ENCODE measurements at regions not wholly inside any gene's neighbourhood (a gene's known extent, or its start where the extent isn't known, plus 50 kb on each side); places are given as distances from the start of the nearest gene placed in this dataset.
"Not testable (repeated sequence)": the region's sequence is repeated elsewhere in the genome, so short reads cannot be mapped to it uniquely, and the experiment has no call there.

GRCh38 chr12:4150355-4150754 is 123.2 kb upstream of the CCND2 start:
- not testable (repeated sequence) for H3K27ac ChIP-seq (ENCODE audit: low read depth, low read length); H3K36me3 ChIP-seq (ENCODE audit: control insufficient read depth in 3 of 3, insufficient read depth in 3 of 3, low read length in 3 of 3); H3K4me1 ChIP-seq (ENCODE audit: control insufficient read depth in 3 of 3, insufficient read depth in 3 of 3, low read length in 3 of 3); H3K9ac ChIP-seq (ENCODE audit: low read depth in 1 of 3, low read length in 3 of 3); H3K9me3 ChIP-seq (ENCODE audit: control insufficient read depth in 3 of 3, low read length in 3 of 3); H3K4me3 ChIP-seq (ENCODE audit: low read length in 3 of 3)
- peaks cover 0 to 14% (median 0%) of the 10 kb centered on the region in 3 donors for H3K27me3 ChIP-seq (ENCODE audit: control insufficient read depth in 3 of 3, insufficient read depth in 3 of 3, low read length in 3 of 3)

GRCh38 chr12:4148418-4149056 is 125.0 kb upstream of the CCND2 start:
- no peaks in the 10 kb centered on the region for H3K36me3 ChIP-seq (ENCODE audit: control insufficient read depth in 3 of 3, insufficient read depth in 3 of 3, low read length in 3 of 3)
- H3K9ac ChIP-seq (ENCODE audit: low read depth in 1 of 3, low read length in 3 of 3), result no peak overlapping the region
- no peak overlapping the region for H3K4me3 ChIP-seq (ENCODE audit: low read length in 3 of 3)
- H3K4me1 ChIP-seq (ENCODE audit: control insufficient read depth in 3 of 3, insufficient read depth in 3 of 3, low read length in 3 of 3), result no peaks in the 10 kb centered on the region
- no peaks in the 10 kb centered on the region for H3K9me3 ChIP-seq (ENCODE audit: control insufficient read depth in 3 of 3, low read length in 3 of 3)
- peaks cover 0 to 17% (median 0%) of the 10 kb centered on the region in 3 donors for H3K27me3 ChIP-seq (ENCODE audit: control insufficient read depth in 3 of 3, insufficient read depth in 3 of 3, low read length in 3 of 3)
- H3K27ac ChIP-seq (ENCODE audit: low read depth, low read length), result no peak overlapping the region

- Histone ChIP-seq H3K27ac (ENCODE audit: low read depth, low read length) (no peak overlapping the region), H3K4me3 (ENCODE audit: low read length in 3 of 3) (no peak overlapping the region), H3K9me3 (ENCODE audit: control insufficient read depth in 3 of 3, low read length in 3 of 3) (no peaks in the 10 kb centered on the region), H3K27me3 (ENCODE audit: control insufficient read depth in 3 of 3, insufficient read depth in 3 of 3, low read length in 3 of 3) (peaks cover 0 to 17% (median 0%) of the 10 kb centered on the region in 3 donors), H3K36me3 (ENCODE audit: control insufficient read depth in 3 of 3, insufficient read depth in 3 of 3, low read length in 3 of 3) (no peaks in the 10 kb centered on the region), H3K4me1 (ENCODE audit: control insufficient read depth in 3 of 3, insufficient read depth in 3 of 3, low read length in 3 of 3) (peaks cover 0 to 3% (median 3%) of the 10 kb centered on the region in 3 donors), H3K9ac (ENCODE audit: low read depth in 1 of 3, low read length in 3 of 3) (no peak overlapping the region)
These were observed 126.5 kb upstream of the CCND2 start for GRCh38 chr12:4147031-4147481.

GRCh38 chr12:4145990-4146859 is 127.3 kb upstream of the CCND2 start:
- Histone ChIP-seq H3K9ac (ENCODE audit: low read depth in 1 of 3, low read length in 3 of 3) (no peak overlapping the region), H3K4me1 (ENCODE audit: control insufficient read depth in 3 of 3, insufficient read depth in 3 of 3, low read length in 3 of 3) (peaks cover 0 to 3% (median 3%) of the 10 kb centered on the region in 3 donors), H3K27me3 (ENCODE audit: control insufficient read depth in 3 of 3, insufficient read depth in 3 of 3, low read length in 3 of 3) (peaks cover 0 to 17% (median 0%) of the 10 kb centered on the region in 3 donors), H3K9me3 (ENCODE audit: control insufficient read depth in 3 of 3, low read length in 3 of 3) (no peaks in the 10 kb centered on the region), H3K36me3 (ENCODE audit: control insufficient read depth in 3 of 3, insufficient read depth in 3 of 3, low read length in 3 of 3) (no peaks in the 10 kb centered on the region), H3K4me3 (ENCODE audit: low read length in 3 of 3) (no peak overlapping the region), H3K27ac (ENCODE audit: low read depth, low read length) (no peak overlapping the region)

- H3K9ac ChIP-seq (ENCODE audit: low read depth in 1 of 3, low read length in 3 of 3), result no peak overlapping the region
- no peaks in the 10 kb centered on the region for H3K36me3 ChIP-seq (ENCODE audit: control insufficient read depth in 3 of 3, insufficient read depth in 3 of 3, low read length in 3 of 3)
- peaks cover 0 to 17% (median 0%) of the 10 kb centered on the region in 3 donors for H3K27me3 ChIP-seq (ENCODE audit: control insufficient read depth in 3 of 3, insufficient read depth in 3 of 3, low read length in 3 of 3)
- H3K9me3 ChIP-seq (ENCODE audit: control insufficient read depth in 3 of 3, low read length in 3 of 3), result no peaks in the 10 kb centered on the region
- H3K4me3 ChIP-seq (ENCODE audit: low read length in 3 of 3), result no peak overlapping the region
- H3K4me1 ChIP-seq (ENCODE audit: control insufficient read depth in 3 of 3, insufficient read depth in 3 of 3, low read length in 3 of 3), result peaks cover 0 to 5% (median 3%) of the 10 kb centered on the region in 3 donors
- no peak overlapping the region for H3K27ac ChIP-seq (ENCODE audit: low read depth, low read length)
These were observed 128.9 kb upstream of the CCND2 start for GRCh38 chr12:4144676-4145075.

GRCh38 chr12:4143896-4144295 is 129.7 kb upstream of the CCND2 start:
- Histone ChIP-seq H3K27ac (ENCODE audit: low read depth, low read length) (no peak overlapping the region), H3K9ac (ENCODE audit: low read depth in 1 of 3, low read length in 3 of 3) (no peak overlapping the region), H3K4me1 (ENCODE audit: control insufficient read depth in 3 of 3, insufficient read depth in 3 of 3, low read length in 3 of 3) (peaks cover 0 to 5% (median 3%) of the 10 kb centered on the region in 3 donors), H3K27me3 (ENCODE audit: control insufficient read depth in 3 of 3, insufficient read depth in 3 of 3, low read length in 3 of 3) (peaks cover 0 to 17% (median 0%) of the 10 kb centered on the region in 3 donors), H3K9me3 (ENCODE audit: control insufficient read depth in 3 of 3, low read length in 3 of 3) (no peaks in the 10 kb centered on the region), H3K4me3 (ENCODE audit: low read length in 3 of 3) (no peak overlapping the region), H3K36me3 (ENCODE audit: control insufficient read depth in 3 of 3, insufficient read depth in 3 of 3, low read length in 3 of 3) (no peaks in the 10 kb centered on the region)

- no peaks in the 10 kb centered on the region for H3K36me3 ChIP-seq (ENCODE audit: control insufficient read depth in 3 of 3, insufficient read depth in 3 of 3, low read length in 3 of 3)
- H3K9me3 ChIP-seq (ENCODE audit: control insufficient read depth in 3 of 3, low read length in 3 of 3), result no peaks in the 10 kb centered on the region
- no peak overlapping the region for H3K9ac ChIP-seq (ENCODE audit: low read depth in 1 of 3, low read length in 3 of 3)
- H3K4me1 ChIP-seq (ENCODE audit: control insufficient read depth in 3 of 3, insufficient read depth in 3 of 3, low read length in 3 of 3), result peaks cover 1 to 5% (median 3%) of the 10 kb centered on the region in 3 donors
- H3K27ac ChIP-seq (ENCODE audit: low read depth, low read length), result no peak overlapping the region
- H3K4me3 ChIP-seq (ENCODE audit: low read length in 3 of 3), result no peak overlapping the region
- H3K27me3 ChIP-seq (ENCODE audit: control insufficient read depth in 3 of 3, insufficient read depth in 3 of 3, low read length in 3 of 3), result peaks cover 0 to 17% (median 0%) of the 10 kb centered on the region in 3 donors
These were observed 132.0 kb upstream of the CCND2 start for GRCh38 chr12:4141348-4142270.

- H3K4me1 ChIP-seq (ENCODE audit: control insufficient read depth in 3 of 3, insufficient read depth in 3 of 3, low read length in 3 of 3), result peaks cover 3 to 5% (median 4%) of the 10 kb centered on the region in 3 donors
- no peak overlapping the region for H3K27ac ChIP-seq (ENCODE audit: low read depth, low read length)
- H3K36me3 ChIP-seq (ENCODE audit: control insufficient read depth in 3 of 3, insufficient read depth in 3 of 3, low read length in 3 of 3), result no peaks in the 10 kb centered on the region
- no peak overlapping the region for H3K9ac ChIP-seq (ENCODE audit: low read depth in 1 of 3, low read length in 3 of 3)
- H3K27me3 ChIP-seq (ENCODE audit: control insufficient read depth in 3 of 3, insufficient read depth in 3 of 3, low read length in 3 of 3), result peaks cover 0 to 11% (median 0%) of the 10 kb centered on the region in 3 donors
- H3K4me3 ChIP-seq (ENCODE audit: low read length in 3 of 3), result no peak overlapping the region
- no peaks in the 10 kb centered on the region for H3K9me3 ChIP-seq (ENCODE audit: control insufficient read depth in 3 of 3, low read length in 3 of 3)
These were observed 132.8 kb upstream of the CCND2 start for GRCh38 chr12:4140581-4141301.

- Histone ChIP-seq H3K9me3 (ENCODE audit: control insufficient read depth in 3 of 3, low read length in 3 of 3) (no peaks in the 10 kb centered on the region), H3K4me3 (ENCODE audit: low read length in 3 of 3) (no peak overlapping the region), H3K27me3 (ENCODE audit: control insufficient read depth in 3 of 3, insufficient read depth in 3 of 3, low read length in 3 of 3) (peaks cover 0 to 8% (median 0%) of the 10 kb centered on the region in 3 donors), H3K27ac (ENCODE audit: low read depth, low read length) (no peak overlapping the region), H3K4me1 (ENCODE audit: control insufficient read depth in 3 of 3, insufficient read depth in 3 of 3, low read length in 3 of 3) (peaks cover 3 to 6% (median 4%) of the 10 kb centered on the region in 3 donors), H3K36me3 (ENCODE audit: control insufficient read depth in 3 of 3, insufficient read depth in 3 of 3, low read length in 3 of 3) (no peaks in the 10 kb centered on the region), H3K9ac (ENCODE audit: low read depth in 1 of 3, low read length in 3 of 3) (no peak overlapping the region)
These were observed 134.4 kb upstream of the CCND2 start for GRCh38 chr12:4139191-4139590.

Data from skeletal muscle tissue (tissue), 3 donors.